ENCODE measurements at regions not wholly inside any gene's neighbourhood (a gene's known extent, or its start where the extent isn't known, plus 50 kb on each side); places are given as distances from the start of the nearest gene placed in this dataset.

DNA sequence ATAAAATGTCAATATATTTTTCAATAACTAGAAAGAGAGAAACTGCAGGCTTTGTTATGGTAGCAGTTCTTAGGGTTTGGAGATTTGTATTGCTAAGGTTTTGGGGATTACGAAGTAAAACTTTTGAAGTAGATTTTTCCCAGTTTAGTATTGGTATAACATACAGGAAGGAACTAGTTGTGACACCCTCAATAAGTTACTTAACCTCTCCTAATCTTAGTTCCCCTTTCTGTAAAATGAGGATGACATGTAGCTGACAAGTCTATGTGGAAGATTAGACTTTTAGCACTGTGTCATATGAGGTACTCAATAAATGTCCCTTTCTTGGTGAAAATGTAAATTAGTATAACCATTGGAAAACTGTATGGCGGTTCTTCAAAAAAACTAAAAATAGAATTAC, 73.4 kb upstream of the ATG10 start:
- TF ChIP-seq POLR2A (IDR thresholded peaks at IDR 0.05): no peak
- TF ChIP-seq, protein P1, sequence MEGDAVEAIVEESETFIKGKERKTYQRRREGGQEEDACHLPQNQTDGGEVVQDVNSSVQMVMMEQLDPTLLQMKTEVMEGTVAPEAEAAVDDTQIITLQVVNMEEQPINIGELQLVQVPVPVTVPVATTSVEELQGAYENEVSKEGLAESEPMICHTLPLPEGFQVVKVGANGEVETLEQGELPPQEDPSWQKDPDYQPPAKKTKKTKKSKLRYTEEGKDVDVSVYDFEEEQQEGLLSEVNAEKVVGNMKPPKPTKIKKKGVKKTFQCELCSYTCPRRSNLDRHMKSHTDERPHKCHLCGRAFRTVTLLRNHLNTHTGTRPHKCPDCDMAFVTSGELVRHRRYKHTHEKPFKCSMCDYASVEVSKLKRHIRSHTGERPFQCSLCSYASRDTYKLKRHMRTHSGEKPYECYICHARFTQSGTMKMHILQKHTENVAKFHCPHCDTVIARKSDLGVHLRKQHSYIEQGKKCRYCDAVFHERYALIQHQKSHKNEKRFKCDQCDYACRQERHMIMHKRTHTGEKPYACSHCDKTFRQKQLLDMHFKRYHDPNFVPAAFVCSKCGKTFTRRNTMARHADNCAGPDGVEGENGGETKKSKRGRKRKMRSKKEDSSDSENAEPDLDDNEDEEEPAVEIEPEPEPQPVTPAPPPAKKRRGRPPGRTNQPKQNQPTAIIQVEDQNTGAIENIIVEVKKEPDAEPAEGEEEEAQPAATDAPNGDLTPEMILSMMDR (IDR thresholded peaks at IDR 0.05): no peak
